ENCODE measurements at regions not wholly inside any gene's neighbourhood (a gene's known extent, or its start where the extent isn't known, plus 50 kb on each side); places are given as distances from the start of the nearest gene placed in this dataset.

GRCh38 chr11:8336356-8337129 lies 72.9 kb upstream of the LMO1 start:
- FAIRE-seq, result no peak
- no peak overlapping the region for H3K4me2 ChIP-seq (ENCODE audit: insufficient read depth, low read length)
- H3K9me3 ChIP-seq (replicated peaks; ENCODE audit: control insufficient read depth, insufficient read depth, low read length), result no peaks in the 10 kb centered on the region
- H3K79me2 ChIP-seq (ENCODE audit: control insufficient read depth, insufficient read depth, low read length), result no peaks in the 10 kb centered on the region
- H3K36me3 ChIP-seq (ENCODE audit: control insufficient read depth in 2 of 2, extremely low read depth in 1 of 2, insufficient read depth in 2 of 2, low read length in 2 of 2), result no peaks in the 10 kb centered on the region
- H3K4me3 ChIP-seq (replicated peaks in 1 of 3; ENCODE audit: insufficient read depth in 1 of 3, low read depth in 1 of 3, low read length in 3 of 3), result no peak overlapping the region
- dilution Hi-C loops (cut with MboI; ENCODE audit: extremely low pct_ligation_motif_present, low sequenced_read_pairs) (no loop called here), intact Hi-C loops (cut with micrococcal nuclease) (no loop called here)
- ChIA-PET POLR2A (no interaction called here), CTCF (interaction anchor here (0.8 to 1.5 kb wide), 3 partner anchors 8 to 623 kb away, joined by 3 read pairs; no protein-coding TSS in a partner anchor)
- no peaks in the 10 kb centered on the region for H3K9me1 ChIP-seq (replicated peaks; ENCODE audit: control insufficient read depth, extremely low read depth, insufficient read depth, low read length)
- H3K27ac ChIP-seq (ENCODE audit: insufficient read depth, low read depth, low read length), result no peak overlapping the region
- no TSS peak for BruUV-seq (replicated peaks)
- H3K9ac ChIP-seq (replicated peaks; ENCODE audit: extremely low read depth, insufficient read depth, low read length), result no peak overlapping the region
- DNase-seq (ENCODE audit: low read depth, low spot score), result no peak
- no peaks in the 10 kb centered on the region for H4K20me1 ChIP-seq (replicated peaks; ENCODE audit: control insufficient read depth, extremely low read depth, insufficient read depth, low read length)
- no peaks in the 10 kb centered on the region for H3K4me1 ChIP-seq (ENCODE audit: control insufficient read depth, extremely low read depth, insufficient read depth, low read length)
- no peak overlapping the region for H2AFZ ChIP-seq (ENCODE audit: low read depth, low read length)
- no peak for TF ChIP-seq POLR2A (IDR thresholded peaks at IDR 0.05; ENCODE audit: low read depth, low read length)
- no peak for TF ChIP-seq FOS (IDR thresholded peaks at IDR 0.05; ENCODE audit: borderline replicate concordance, insufficient read depth, low read length)
- no peak for TF ChIP-seq POLR2AphosphoS5 (IDR thresholded peaks at IDR 0.05; ENCODE audit: insufficient read depth, low read depth, low read length)
- no peak for TF ChIP-seq CTCF (IDR thresholded peaks at IDR 0.05; ENCODE audit: extremely low read depth in 1 of 2, insufficient read depth in 1 of 2, low read depth in 1 of 2, low read length in 2 of 2)
- no peak for TF ChIP-seq JUN (IDR thresholded peaks at IDR 0.05; ENCODE audit: borderline replicate concordance, insufficient read depth, insufficient read length, low read depth)
- TF ChIP-seq EZH2 (IDR thresholded peaks at IDR 0.05; ENCODE audit: borderline replicate concordance, low read depth, low read length, severe bottlenecking), result no peak
- TF ChIP-seq GATA2 (IDR thresholded peaks at IDR 0.05; ENCODE audit: insufficient read depth, insufficient read length, low read depth, low read length), result no peak
- TF ChIP-seq MYC (IDR thresholded peaks at IDR 0.05; ENCODE audit: low read depth, low read length), result no peak
- no peak for TF ChIP-seq MAX (IDR thresholded peaks at IDR 0.05; ENCODE audit: insufficient read depth, insufficient read length)
- no peaks in the 10 kb centered on the region for H3K27me3 ChIP-seq (ENCODE audit: control insufficient read depth in 2 of 2, insufficient read depth in 2 of 2, low read length in 2 of 2)
